ENCODE measurements at regions not wholly inside any gene's neighbourhood (a gene's known extent, or its start where the extent isn't known, plus 50 kb on each side); places are given as distances from the start of the nearest gene placed in this dataset.

DNA sequence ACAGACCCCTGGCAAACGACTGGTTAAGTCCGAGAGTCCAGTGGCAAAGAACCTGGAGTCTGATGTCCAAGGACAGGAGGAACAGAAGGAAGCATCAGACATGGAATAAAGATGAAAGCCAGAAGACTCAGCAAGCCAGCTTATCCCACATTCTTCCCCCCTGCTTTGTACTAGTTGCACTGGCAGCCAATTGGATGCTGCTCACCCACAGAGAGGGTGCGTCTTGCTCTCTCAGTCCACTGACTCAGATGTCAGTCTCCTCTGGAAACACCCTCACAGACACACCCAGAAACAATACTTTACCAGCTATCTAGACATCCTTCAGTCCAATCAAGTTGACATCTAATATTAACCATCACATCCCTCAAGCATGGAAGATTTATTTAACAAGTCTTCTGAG is 1265.8 kb upstream of the CNTN5 start:
- no peaks in the 10 kb centered on the region for H3K9me2 ChIP-seq
- no peaks in the 10 kb centered on the region for H3K9me3 ChIP-seq
- no peaks in the 10 kb centered on the region for H3K27me3 ChIP-seq (ENCODE audit: insufficient read depth)
- no peaks in the 10 kb centered on the region; a peak in 2 of 4 replicates for H3K4me1 ChIP-seq (ENCODE audit: control insufficient read depth in 1 of 2, insufficient read depth in 2 of 2, low read depth in 1 of 2, low read length in 1 of 2)
- H3K4me2 ChIP-seq, result no peak overlapping the region
- POLR2A ChIA-PET, result no interaction called here
- CTCF ChIA-PET, result no interaction called here
- WGBS (ENCODE audit: low lambda C conversion rate), result 69% methylated on average over 3 of the region's 3 CpGs
- no peak overlapping the region for H3K9ac ChIP-seq
- DNase-seq, result no peak
- H2AFZ ChIP-seq (ENCODE audit: low read depth), result no peak overlapping the region
- H3K4me3 ChIP-seq (ENCODE audit: low read depth in 2 of 2, low read length in 1 of 2), result no peak overlapping the region
- no peak overlapping the region for H3K27ac ChIP-seq (ENCODE audit: low read depth in 2 of 2, low read length in 1 of 2)
- no peaks in the 10 kb centered on the region for H3K36me3 ChIP-seq (replicated peaks in 1 of 2; ENCODE audit: control insufficient read depth in 1 of 2, insufficient read depth in 2 of 2, low read length in 1 of 2)
- TF ChIP-seq CTCF (IDR thresholded peaks at IDR 0.05), result no peak
- no peak for TF ChIP-seq TCF12 (IDR thresholded peaks at IDR 0.05)
- TF ChIP-seq CHD2 (IDR thresholded peaks at IDR 0.05; ENCODE audit: low read length, partially characterized antibody), result no peak
- no peak for TF ChIP-seq GATA2 (CRISPR knock-in tag; IDR thresholded peaks at IDR 0.05)
- TF ChIP-seq FOXJ3 (CRISPR knock-in tag; IDR thresholded peaks at IDR 0.05), result no peak
- no peak for TF ChIP-seq NFIC (IDR thresholded peaks at IDR 0.05; ENCODE audit: borderline replicate concordance)
- TF ChIP-seq RXRA (IDR thresholded peaks at IDR 0.05; ENCODE audit: borderline replicate concordance, low read depth), result no peak
- TF ChIP-seq SMC3 (IDR thresholded peaks at IDR 0.05; ENCODE audit: low read depth, low read length), result no peak
- TF ChIP-seq GABPA (IDR thresholded peaks at IDR 0.05; ENCODE audit: low read depth), result no peak
- TF ChIP-seq YY1 (IDR thresholded peaks at IDR 0.05; ENCODE audit: low read depth), result no peak
- no peak for TF ChIP-seq JUND (IDR thresholded peaks at IDR 0.05)
- TF ChIP-seq PBX3 (IDR thresholded peaks at IDR 0.05), result no peak
- H4K20me1 ChIP-seq (ENCODE audit: insufficient read depth), result no peaks in the 10 kb centered on the region
- H3F3A ChIP-seq (replicated peaks; ENCODE audit: insufficient read depth), result no peaks in the 10 kb centered on the region
- no peaks in the 10 kb centered on the region for H3K79me2 ChIP-seq (ENCODE audit: insufficient read depth)

- no peak for DNase-seq
- TF ChIP-seq GATA2 (CRISPR knock-in tag; IDR thresholded peaks at IDR 0.05), result no peak
- TF ChIP-seq, protein P1, sequence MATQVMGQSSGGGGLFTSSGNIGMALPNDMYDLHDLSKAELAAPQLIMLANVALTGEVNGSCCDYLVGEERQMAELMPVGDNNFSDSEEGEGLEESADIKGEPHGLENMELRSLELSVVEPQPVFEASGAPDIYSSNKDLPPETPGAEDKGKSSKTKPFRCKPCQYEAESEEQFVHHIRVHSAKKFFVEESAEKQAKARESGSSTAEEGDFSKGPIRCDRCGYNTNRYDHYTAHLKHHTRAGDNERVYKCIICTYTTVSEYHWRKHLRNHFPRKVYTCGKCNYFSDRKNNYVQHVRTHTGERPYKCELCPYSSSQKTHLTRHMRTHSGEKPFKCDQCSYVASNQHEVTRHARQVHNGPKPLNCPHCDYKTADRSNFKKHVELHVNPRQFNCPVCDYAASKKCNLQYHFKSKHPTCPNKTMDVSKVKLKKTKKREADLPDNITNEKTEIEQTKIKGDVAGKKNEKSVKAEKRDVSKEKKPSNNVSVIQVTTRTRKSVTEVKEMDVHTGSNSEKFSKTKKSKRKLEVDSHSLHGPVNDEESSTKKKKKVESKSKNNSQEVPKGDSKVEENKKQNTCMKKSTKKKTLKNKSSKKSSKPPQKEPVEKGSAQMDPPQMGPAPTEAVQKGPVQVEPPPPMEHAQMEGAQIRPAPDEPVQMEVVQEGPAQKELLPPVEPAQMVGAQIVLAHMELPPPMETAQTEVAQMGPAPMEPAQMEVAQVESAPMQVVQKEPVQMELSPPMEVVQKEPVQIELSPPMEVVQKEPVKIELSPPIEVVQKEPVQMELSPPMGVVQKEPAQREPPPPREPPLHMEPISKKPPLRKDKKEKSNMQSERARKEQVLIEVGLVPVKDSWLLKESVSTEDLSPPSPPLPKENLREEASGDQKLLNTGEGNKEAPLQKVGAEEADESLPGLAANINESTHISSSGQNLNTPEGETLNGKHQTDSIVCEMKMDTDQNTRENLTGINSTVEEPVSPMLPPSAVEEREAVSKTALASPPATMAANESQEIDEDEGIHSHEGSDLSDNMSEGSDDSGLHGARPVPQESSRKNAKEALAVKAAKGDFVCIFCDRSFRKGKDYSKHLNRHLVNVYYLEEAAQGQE (IDR thresholded peaks at IDR 0.05; ENCODE audit: low read depth, low read length), result no peak
- no peak for TF ChIP-seq RFX5 (IDR thresholded peaks at IDR 0.05; ENCODE audit: low read length)
- POLR2A ChIA-PET, result no interaction called here
Observed at GRCh38 chr11:97756571-97757335, 1264.0 kb upstream of the CNTN5 start.

More at GRCh38 chr11:97756571-97757335, 1264.0 kb upstream of the CNTN5 start:
- no peaks in the 10 kb centered on the region for H4K20me1 ChIP-seq (ENCODE audit: insufficient read depth)
- CTCF ChIA-PET, result interaction anchor here (1.2 kb wide), 1 partner anchor 13 kb away, joined by 3 read pairs; no protein-coding TSS in a partner anchor
- H3K27me3 ChIP-seq (ENCODE audit: insufficient read depth), result no peaks in the 10 kb centered on the region
- no peak overlapping the region for H3K4me3 ChIP-seq (ENCODE audit: low read depth in 2 of 2, low read length in 1 of 2)
- H3K9me3 ChIP-seq, result no peaks in the 10 kb centered on the region
- H3K27ac ChIP-seq (ENCODE audit: low read depth in 2 of 2, low read length in 1 of 2), result no peak overlapping the region
- WGBS (ENCODE audit: low lambda C conversion rate), result 60% methylated on average over 4 of the region's 4 CpGs
- H3K9me2 ChIP-seq, result no peaks in the 10 kb centered on the region
- H3K36me3 ChIP-seq (replicated peaks in 1 of 2; ENCODE audit: control insufficient read depth in 1 of 2, insufficient read depth in 2 of 2, low read length in 1 of 2), result no peaks in the 10 kb centered on the region
- no peaks in the 10 kb centered on the region; a peak in 1 of 4 replicates for H3K4me1 ChIP-seq (ENCODE audit: control insufficient read depth in 1 of 2, insufficient read depth in 2 of 2, low read depth in 1 of 2, low read length in 1 of 2)
- no peak overlapping the region for H3K9ac ChIP-seq
- H3K4me2 ChIP-seq, result no peak overlapping the region
- no peaks in the 10 kb centered on the region for H3F3A ChIP-seq (replicated peaks; ENCODE audit: insufficient read depth)
- H2AFZ ChIP-seq (ENCODE audit: low read depth), result no peak overlapping the region
- no peaks in the 10 kb centered on the region for H3K79me2 ChIP-seq (ENCODE audit: insufficient read depth)

All from SK-N-SH (cell line).